OCI-LY7 (cell line): ENCODE measurements at regions not wholly inside any gene's neighbourhood (a gene's known extent, or its start where the extent isn't known, plus 50 kb on each side); places are given as distances from the start of the nearest gene placed in this dataset.

Experiments
- EZH2phosphoT487 ChIP-seq: fragments of 200-600 bp; sonication (generic); IDR thresholded peaks from 2 replicates; pipeline ENCODE4 v1.6.1; 2018; ENCODE audit warnings: low read depth, borderline replicate concordance, mild to moderate bottlenecking, mixed run types, antibody characterized with exemption, low read length, moderate library complexity, mixed read lengths
- TF ChIP-seq, protein P1 (sequence below): fragments of 200-600 bp; sonication (generic); conservative IDR thresholded peaks from 2 replicates; pipeline ENCODE4 v1.5.1; 2014; ENCODE audit warnings: mild to moderate bottlenecking, antibody characterized with exemption, low read length, moderate library complexity, mixed read lengths

DNA sequence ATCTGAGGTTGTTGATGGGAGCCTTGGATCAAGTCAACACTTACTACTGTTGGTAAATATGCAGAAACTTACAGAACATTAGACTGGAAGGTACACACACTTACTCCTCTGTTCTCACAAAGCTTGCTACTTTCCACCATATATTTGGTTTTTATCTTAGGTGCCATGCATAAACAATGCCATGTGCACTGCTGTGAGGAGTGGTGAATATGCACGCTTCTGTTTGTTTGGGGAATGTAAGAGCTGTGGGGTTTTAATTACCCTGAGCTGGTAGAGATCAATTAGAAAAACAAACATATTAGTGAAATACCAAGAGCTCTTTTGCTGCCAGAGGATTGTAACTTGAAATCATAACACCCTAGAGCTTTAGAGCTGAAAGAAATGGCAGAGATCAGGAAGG, 79.8 kb upstream of the ARID5B start:
- TF ChIP-seq, protein P1, sequence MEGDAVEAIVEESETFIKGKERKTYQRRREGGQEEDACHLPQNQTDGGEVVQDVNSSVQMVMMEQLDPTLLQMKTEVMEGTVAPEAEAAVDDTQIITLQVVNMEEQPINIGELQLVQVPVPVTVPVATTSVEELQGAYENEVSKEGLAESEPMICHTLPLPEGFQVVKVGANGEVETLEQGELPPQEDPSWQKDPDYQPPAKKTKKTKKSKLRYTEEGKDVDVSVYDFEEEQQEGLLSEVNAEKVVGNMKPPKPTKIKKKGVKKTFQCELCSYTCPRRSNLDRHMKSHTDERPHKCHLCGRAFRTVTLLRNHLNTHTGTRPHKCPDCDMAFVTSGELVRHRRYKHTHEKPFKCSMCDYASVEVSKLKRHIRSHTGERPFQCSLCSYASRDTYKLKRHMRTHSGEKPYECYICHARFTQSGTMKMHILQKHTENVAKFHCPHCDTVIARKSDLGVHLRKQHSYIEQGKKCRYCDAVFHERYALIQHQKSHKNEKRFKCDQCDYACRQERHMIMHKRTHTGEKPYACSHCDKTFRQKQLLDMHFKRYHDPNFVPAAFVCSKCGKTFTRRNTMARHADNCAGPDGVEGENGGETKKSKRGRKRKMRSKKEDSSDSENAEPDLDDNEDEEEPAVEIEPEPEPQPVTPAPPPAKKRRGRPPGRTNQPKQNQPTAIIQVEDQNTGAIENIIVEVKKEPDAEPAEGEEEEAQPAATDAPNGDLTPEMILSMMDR = no peak
- no peak for TF ChIP-seq EZH2phosphoT487
